K562 (cell line): ENCODE measurements at regions not wholly inside any gene's neighbourhood (a gene's known extent, or its start where the extent isn't known, plus 50 kb on each side); places are given as distances from the start of the nearest gene placed in this dataset.

ENCODE experiments used
- ATAC-seq: fragments of 200-7000 bp; cut with Tn5 transposase; 3 replicates; pipeline ENCODE4 v1.9.1; 2020; ENCODE audit warnings: moderate library complexity
- BruUV-seq: library from RNA; stranded (reverse); fragments of 400-500 nt; replicated peaks from 2 replicates; lab custom pipeline; 2021; lab: Mats Ljungman, UMichigan
- CTCF ChIA-PET: fragments of 300-600 bp; formaldehyde crosslinking; extraction: SDS; loops from one replicate; lab custom pipeline; 2021; ENCODE audit warnings: low intra/inter-chr PET ratio; lab: Yijun Ruan, JAX
- POLR2A ChIA-PET: fragments of 300-600, 350-650 bp; sonication (Branson Sonifier 250); formaldehyde crosslinking; extraction: SDS; loops from one replicate; lab custom pipeline; 2021; ENCODE audit warnings: antibody characterized with exemption, inconsistent platforms; lab: Yijun Ruan, JAX
- DNase-seq, 4 experiments: peaks; one replicate each; pipeline versions ENCODE4 v3.0.0 to v3.0.0-alpha.2; 2011 to 2018; ENCODE audit warnings: low spot score in 3 of 4, mixed read lengths in 3 of 4; ENCODE audit errors: extremely low read depth in 1 of 4
- FAIRE-seq: peaks from 2 replicates; lab custom pipeline; 2011; peaks lifted over from hg19 to GRCh38; lab: Jason Lieb, UNC
- H2AFZ ChIP-seq: 2 replicates; pipeline ENCODE4 v1.6.0; 2011; ENCODE audit warnings: low read depth, low read length, control low read depth, inconsistent platforms
- H3K27ac ChIP-seq: fragments of 200-600 bp; 3 replicates; pipeline ENCODE4 v1.8.0; 2011; ENCODE audit warnings: low read depth, mild to moderate bottlenecking, control low read depth, inconsistent platforms, low read length, moderate library complexity, mixed read lengths; ENCODE audit errors: extremely low read depth
- H3K27me3 ChIP-seq, 2 experiments: fragments of 300-600 bp in 1 of 2; 2 replicates in 1 of 2; 3 replicates in 1 of 2; pipeline versions ENCODE4 v1.6.0 to v1.8.0; 2011; ENCODE audit warnings: inconsistent platforms in 2 of 2, low read length in 2 of 2, mild to moderate bottlenecking in 1 of 2, mixed read lengths in 1 of 2, moderate library complexity in 1 of 2; ENCODE audit not compliant: control insufficient read depth in 2 of 2, insufficient read depth in 2 of 2
- H3K36me3 ChIP-seq: fragments of 300-600 bp; 3 replicates; pipeline ENCODE4 v1.8.0; 2011; ENCODE audit warnings: mild to moderate bottlenecking, low read length, inconsistent platforms; ENCODE audit not compliant: control insufficient read depth, insufficient read depth
- H3K4me1 ChIP-seq, 2 experiments: fragments of 200-600 bp in 1 of 2; replicated peaks in 1 of 2; 2 replicates in 1 of 2; 3 replicates in 1 of 2; pipeline versions ENCODE4 v1.5.1 to v1.8.0; 2011; ENCODE audit warnings: inconsistent platforms in 2 of 2, low read length in 2 of 2, mild to moderate bottlenecking in 1 of 2, mixed read lengths in 1 of 2, moderate library complexity in 1 of 2; ENCODE audit not compliant: control insufficient read depth in 2 of 2, insufficient read depth in 2 of 2
- H3K4me2 ChIP-seq: 2 replicates; pipeline ENCODE4 v1.6.1; 2011; ENCODE audit warnings: low read length, control low read depth, inconsistent platforms, mixed read lengths; ENCODE audit not compliant: insufficient read depth
- H3K4me3 ChIP-seq: fragments of 200-600 bp; sonication (generic), shearing (Covaris generic); 2 replicates; pipeline ENCODE4 v1.5.1; 2016; ENCODE audit warnings: control low read depth, inconsistent platforms
- H3K79me2 ChIP-seq: fragments of 200-600 bp; 3 replicates; pipeline ENCODE4 v1.8.0; 2011; ENCODE audit warnings: low read length, inconsistent platforms; ENCODE audit not compliant: control insufficient read depth, insufficient read depth
- H3K9ac ChIP-seq, 2 experiments: 2 replicates each; pipeline versions ENCODE4 v1.6.0 to v1.6.1; 2011; ENCODE audit warnings: low read depth in 2 of 2, low read length in 2 of 2, control low read depth in 1 of 2, inconsistent platforms in 1 of 2, mild to moderate bottlenecking in 1 of 2, mixed read lengths in 1 of 2; ENCODE audit not compliant: insufficient read depth in 1 of 2
- H3K9me1 ChIP-seq: one replicate; pipeline ENCODE4 v1.6.0; 2011; ENCODE audit warnings: inconsistent platforms, mild to moderate bottlenecking, low read length, moderate library complexity; ENCODE audit not compliant: control insufficient read depth, insufficient read depth
- H3K9me3 ChIP-seq: replicated peaks from 2 replicates; pipeline ENCODE4 v1.5.1; 2011; ENCODE audit warnings: low read depth, low read length, inconsistent platforms; ENCODE audit not compliant: control insufficient read depth, insufficient read depth
- H4K20me1 ChIP-seq: replicated peaks from 2 replicates; pipeline ENCODE4 v1.6.1; 2011; ENCODE audit warnings: low read length, inconsistent platforms, mixed read lengths; ENCODE audit not compliant: control insufficient read depth, insufficient read depth
- BHLHE40 ChIP-seq: IDR thresholded peaks from 2 replicates; pipeline ENCODE4 v1.6.1; 2011; ENCODE audit warnings: low read length, improper control_type of control experiment
- ETV6 ChIP-seq, 3 experiments: fragments of 150-350 bp in 1 of 3; sonication (generic) in 1 of 3; formaldehyde crosslinking in 1 of 3; IDR thresholded peaks; 2 replicates each; pipeline versions ENCODE4 v1.6.1 to v1.8.0; 2014 to 2022; ENCODE audit warnings: borderline replicate concordance in 2 of 3, low read depth in 2 of 3, antibody characterized with exemption in 1 of 3, low read length in 1 of 3, mild to moderate bottlenecking in 1 of 3, missing genetic modification reagents in 1 of 3
- KAT2B ChIP-seq: IDR thresholded peaks from one replicate; pipeline ENCODE4 v1.6.1; 2012; ENCODE audit warnings: low read depth, mild to moderate bottlenecking, control low read depth, inconsistent platforms, low read length, moderate library complexity
- KDM1A ChIP-seq, 2 experiments: fragments of 450-650 bp; IDR thresholded peaks; 2 replicates each; pipeline ENCODE4 v1.6.1; 2016; ENCODE audit warnings: mild to moderate bottlenecking in 2 of 2
- KLF6 ChIP-seq: fragments of 250-450 bp; sonication (Bioruptor Pico); IDR thresholded peaks from 2 replicates; pipeline ENCODE4 v1.4.0; 2020; ENCODE audit warnings: mild to moderate bottlenecking, moderate library complexity, borderline replicate concordance
- MCM5 ChIP-seq: fragments of 450-650 bp; IDR thresholded peaks from 2 replicates; pipeline ENCODE4 v1.6.1; 2016; ENCODE audit warnings: low read depth
- NR3C1 ChIP-seq: sonication (generic); formaldehyde crosslinking; IDR thresholded peaks from 2 replicates; pipeline ENCODE4 v1.8.1; 2022; ENCODE audit warnings: missing genetic modification reagents
- SMARCC2 ChIP-seq: fragments of 450-650 bp; IDR thresholded peaks from 2 replicates; pipeline ENCODE4 v1.6.1; 2017; ENCODE audit warnings: antibody characterized with exemption, moderate library complexity, mild to moderate bottlenecking, low read depth
- TBP ChIP-seq: optimal IDR thresholded peaks from 2 replicates; pipeline ENCODE3; 2011; ENCODE audit warnings: low read depth, low read length, improper control_type of control experiment
- ZNF217 ChIP-seq: sonication (generic); formaldehyde crosslinking; IDR thresholded peaks from 2 replicates; pipeline ENCODE4 v1.8.0; 2022; ENCODE audit warnings: mild to moderate bottlenecking, missing genetic modification reagents
- ZNF584 ChIP-seq: fragments of 200-800 bp; sonication (Bioruptor generic); IDR thresholded peaks from 2 replicates; pipeline ENCODE4 v1.6.1; 2016; ENCODE audit warnings: low read depth, mild to moderate bottlenecking, missing genetic modification characterization, missing compliant biosample characterization
- WGBS: fragments of 100-300 bp; shearing (Covaris generic); methylation state at CpG from one replicate; pipeline ENCODE4 v1.1.6; 2016; ENCODE audit warnings: low coverage, mixed read lengths; ENCODE audit not compliant: insufficient coverage; ENCODE audit errors: missing lambda C conversion rate; 5-methylcytosine and 5-hydroxymethylcytosine counted together
- in situ Hi-C: fragments of 300-500 bp; cut with MboI; formaldehyde crosslinking; loops from 4 replicates; pipeline ENCODE4 v1.15.0; 2018; ENCODE audit warnings: inconsistent platforms, mixed read lengths
- intact Hi-C: fragments of 100-400 bp; cut with micrococcal nuclease; formaldehyde crosslinking; loops from 2 replicates; pipeline ENCODE4 v1.14.2; 2022
- TF ChIP-seq, protein P1 (sequence below): fragments of 200-400 bp; formaldehyde crosslinking; IDR thresholded peaks from 2 replicates; pipeline ENCODE4 v1.6.1; 2017; ENCODE audit warnings: mild to moderate bottlenecking, low read depth, low read length, moderate library complexity
- TF ChIP-seq, protein P2 (sequence below): sonication (generic); formaldehyde crosslinking; IDR thresholded peaks from 2 replicates; pipeline ENCODE4 v1.8.1; 2023; ENCODE audit warnings: mild to moderate bottlenecking, missing genetic modification reagents

DNA sequence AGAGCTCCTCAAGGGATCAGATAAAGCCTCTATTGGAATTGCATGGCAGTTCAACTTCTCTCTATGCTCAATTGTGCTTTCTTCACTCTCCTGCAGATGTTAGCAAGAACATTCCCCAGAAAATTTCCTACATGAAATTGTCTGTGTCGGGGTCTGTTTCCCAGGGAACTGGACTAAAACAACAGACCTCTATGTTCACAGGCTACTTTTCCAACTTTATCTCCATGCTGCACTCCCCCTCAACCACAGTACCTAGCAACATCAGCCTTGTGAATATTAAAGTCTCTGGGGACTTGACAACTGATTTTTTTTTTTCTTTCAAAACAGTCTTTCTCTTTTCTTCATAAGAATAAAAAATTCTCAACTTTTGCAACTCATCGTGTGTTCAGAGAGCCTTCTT, 1470.8 kb upstream of the ADGRL3 start:
- intact Hi-C loops: no loop called here
- POLR2A ChIA-PET: no interaction called here
- no peak for ATAC-seq

DNA sequence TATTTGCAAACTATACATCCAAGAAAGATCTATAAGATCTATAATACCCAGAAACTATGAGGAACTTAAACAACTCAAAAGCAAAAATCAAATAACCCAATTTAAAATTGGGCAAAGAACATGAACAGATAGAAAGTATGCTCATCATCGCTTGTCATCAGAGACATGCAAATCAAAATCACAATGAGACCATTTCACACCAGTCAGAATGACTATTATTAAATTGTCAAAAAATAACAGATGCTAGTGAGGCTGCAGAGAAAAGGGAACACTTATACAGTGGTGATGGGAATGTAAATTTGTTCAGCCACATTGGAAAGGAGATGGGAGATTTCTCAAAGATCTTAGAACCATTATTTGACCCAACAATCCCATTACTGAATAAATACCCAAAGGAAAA, 1451.7 kb upstream of the ADGRL3 start:
- H3K27ac ChIP-seq: no peak overlapping the region
- no peak overlapping the region for H3K4me2 ChIP-seq
- H3K4me1 ChIP-seq: no peaks in the 10 kb centered on the region
- no peaks in the 10 kb centered on the region for H3K27me3 ChIP-seq
- no peaks in the 10 kb centered on the region for H3K9me1 ChIP-seq
- ChIA-PET CTCF (no interaction called here), POLR2A (no interaction called here)
- no peaks in the 10 kb centered on the region for H3K79me2 ChIP-seq
- H2AFZ ChIP-seq: no peak overlapping the region
- 0 out of 2 replicates have a peak, but pooled peaks cover 1% of the 10 kb centered on the region for H3K9me3 ChIP-seq
- BruUV-seq: no TSS peak
- intact Hi-C loops: no loop called here
- H4K20me1 ChIP-seq: no peaks in the 10 kb centered on the region
- FAIRE-seq (no peak), DNase-seq (no peak), ATAC-seq (no peak)
- in situ Hi-C loops: no loop called here
- H3K4me3 ChIP-seq: no peak overlapping the region
- 6% methylated on average over 1 of the region's 1 CpG for WGBS
- H3K9ac ChIP-seq: no peak overlapping the region
- no peaks in the 10 kb centered on the region for H3K36me3 ChIP-seq
- no peak for TF ChIP-seq KDM1A (IDR thresholded peaks at IDR 0.05)
- no peak for TF ChIP-seq KLF6
- TF ChIP-seq MCM5: no peak
- no peak for TF ChIP-seq KAT2B
- no peak for TF ChIP-seq SMARCC2
- TF ChIP-seq ETV6 (IDR thresholded peaks at IDR 0.05; ENCODE audit: borderline replicate concordance in 1 of 2, low read depth in 2 of 2, low read length in 1 of 2): no peak
- no peak for TF ChIP-seq ETV6 (CRISPR knock-in tag; IDR thresholded peaks at IDR 0.05; ENCODE audit: borderline replicate concordance)
- no peak for TF ChIP-seq NR3C1
- no peak for TF ChIP-seq ZNF584 (CRISPR knock-in tag)
- no peak for TF ChIP-seq ZNF217 (CRISPR knock-in tag)
- TF ChIP-seq, protein P1, sequence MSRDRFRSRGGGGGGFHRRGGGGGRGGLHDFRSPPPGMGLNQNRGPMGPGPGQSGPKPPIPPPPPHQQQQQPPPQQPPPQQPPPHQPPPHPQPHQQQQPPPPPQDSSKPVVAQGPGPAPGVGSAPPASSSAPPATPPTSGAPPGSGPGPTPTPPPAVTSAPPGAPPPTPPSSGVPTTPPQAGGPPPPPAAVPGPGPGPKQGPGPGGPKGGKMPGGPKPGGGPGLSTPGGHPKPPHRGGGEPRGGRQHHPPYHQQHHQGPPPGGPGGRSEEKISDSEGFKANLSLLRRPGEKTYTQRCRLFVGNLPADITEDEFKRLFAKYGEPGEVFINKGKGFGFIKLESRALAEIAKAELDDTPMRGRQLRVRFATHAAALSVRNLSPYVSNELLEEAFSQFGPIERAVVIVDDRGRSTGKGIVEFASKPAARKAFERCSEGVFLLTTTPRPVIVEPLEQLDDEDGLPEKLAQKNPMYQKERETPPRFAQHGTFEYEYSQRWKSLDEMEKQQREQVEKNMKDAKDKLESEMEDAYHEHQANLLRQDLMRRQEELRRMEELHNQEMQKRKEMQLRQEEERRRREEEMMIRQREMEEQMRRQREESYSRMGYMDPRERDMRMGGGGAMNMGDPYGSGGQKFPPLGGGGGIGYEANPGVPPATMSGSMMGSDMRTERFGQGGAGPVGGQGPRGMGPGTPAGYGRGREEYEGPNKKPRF: no peak

More for the DNA sequence above, 1470.8 kb upstream of the ADGRL3 start:
- Histone ChIP-seq H3K9me1 (no peaks in the 10 kb centered on the region), H3K27me3 (no peaks in the 10 kb centered on the region), H3K9me3 (no peaks in the 10 kb centered on the region), H3K36me3 (no peaks in the 10 kb centered on the region), H3K4me2 (no peak overlapping the region), H3K4me3 (no peak overlapping the region), H3K27ac (no peak overlapping the region), H3K4me1 (no peaks in the 10 kb centered on the region), H2AFZ (no peak overlapping the region), H4K20me1 (no peaks in the 10 kb centered on the region), H3K9ac (no peak overlapping the region), H3K79me2 (no peaks in the 10 kb centered on the region)
- FAIRE-seq (no peak), DNase-seq (no peak)
- CTCF ChIA-PET: no interaction called here
- BruUV-seq: no TSS peak
- in situ Hi-C loops: no loop called here
- TF ChIP-seq BHLHE40 (no peak), TBP (no peak)
- TF ChIP-seq, protein P2, sequence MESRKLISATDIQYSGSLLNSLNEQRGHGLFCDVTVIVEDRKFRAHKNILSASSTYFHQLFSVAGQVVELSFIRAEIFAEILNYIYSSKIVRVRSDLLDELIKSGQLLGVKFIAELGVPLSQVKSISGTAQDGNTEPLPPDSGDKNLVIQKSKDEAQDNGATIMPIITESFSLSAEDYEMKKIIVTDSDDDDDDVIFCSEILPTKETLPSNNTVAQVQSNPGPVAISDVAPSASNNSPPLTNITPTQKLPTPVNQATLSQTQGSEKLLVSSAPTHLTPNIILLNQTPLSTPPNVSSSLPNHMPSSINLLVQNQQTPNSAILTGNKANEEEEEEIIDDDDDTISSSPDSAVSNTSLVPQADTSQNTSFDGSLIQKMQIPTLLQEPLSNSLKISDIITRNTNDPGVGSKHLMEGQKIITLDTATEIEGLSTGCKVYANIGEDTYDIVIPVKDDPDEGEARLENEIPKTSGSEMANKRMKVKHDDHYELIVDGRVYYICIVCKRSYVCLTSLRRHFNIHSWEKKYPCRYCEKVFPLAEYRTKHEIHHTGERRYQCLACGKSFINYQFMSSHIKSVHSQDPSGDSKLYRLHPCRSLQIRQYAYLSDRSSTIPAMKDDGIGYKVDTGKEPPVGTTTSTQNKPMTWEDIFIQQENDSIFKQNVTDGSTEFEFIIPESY (CRISPR knock-in tag): no peak
- 0% methylated on average over 2 of the region's 2 CpGs for WGBS
